Chondrocyte (in vitro differentiated cells): ENCODE measurements at regions not wholly inside any gene's neighbourhood (a gene's known extent, or its start where the extent isn't known, plus 50 kb on each side); places are given as distances from the start of the nearest gene placed in this dataset.
A peak's percentile ranks its signal among the peaks of the same experiment; 100 is the strongest.

Source experiments
- DNase-seq: peaks from one replicate; pipeline ENCODE4 v3.0.0; 2021; ENCODE audit warnings: mixed read lengths, low spot score
- H3K27ac Mint-ChIP-seq: one replicate; pipeline ENCODE4 v1.8.0; 2021; ENCODE audit warnings: mild to moderate bottlenecking, moderate library complexity, mixed read lengths; ENCODE audit not compliant: unreplicated experiment
- H3K27me3 Mint-ChIP-seq: 2 replicates; pipeline ENCODE4 v1.8.0; 2021; ENCODE audit warnings: low read depth, mixed read lengths
- H3K36me3 Mint-ChIP-seq: 2 replicates; pipeline ENCODE4 v1.8.0; 2021; ENCODE audit warnings: low read depth, mixed read lengths
- H3K4me1 Mint-ChIP-seq: 2 replicates; pipeline ENCODE4 v1.8.0; 2021; ENCODE audit warnings: low read depth, mild to moderate bottlenecking, mixed read lengths
- H3K4me3 Mint-ChIP-seq: one replicate; pipeline ENCODE4 v1.8.0; 2021; ENCODE audit warnings: mild to moderate bottlenecking, moderate library complexity, mixed read lengths; ENCODE audit not compliant: unreplicated experiment
- H3K9me3 Mint-ChIP-seq: 2 replicates; pipeline ENCODE4 v1.8.0; 2021; ENCODE audit warnings: low read depth, mixed read lengths
- CTCF ChIP-seq: fragments of 200-600 bp; sonication (generic); IDR thresholded peaks from 2 replicates; pipeline ENCODE4 v1.5.0; 2021; ENCODE audit warnings: antibody characterized with exemption, mild to moderate bottlenecking, moderate library complexity

GRCh38 chr4:144360146-144360793, 219.8 kb upstream of the GYPA start:
- Mint-ChIP-seq H3K9me3 (no peaks in the 10 kb centered on the region), H3K36me3 (no peaks in the 10 kb centered on the region), H3K4me3 (no peak overlapping the region), H3K4me1 (peaks cover 44% of the 10 kb centered on the region), H3K27me3 (peaks cover 13% of the 10 kb centered on the region), H3K27ac (no peak overlapping the region)
- no peak for DNase-seq
- TF ChIP-seq CTCF = no peak

GRCh38 chr4:144362366-144362765, 221.8 kb upstream of the GYPA start:
- no peak for TF ChIP-seq CTCF
- peaks cover 13% of the 10 kb centered on the region for H3K27me3 Mint-ChIP-seq
- H3K4me3 Mint-ChIP-seq = no peak overlapping the region
- no peaks in the 10 kb centered on the region for H3K36me3 Mint-ChIP-seq
- H3K9me3 Mint-ChIP-seq = no peaks in the 10 kb centered on the region
- H3K27ac Mint-ChIP-seq = no peak overlapping the region
- H3K4me1 Mint-ChIP-seq = peaks cover 23% of the 10 kb centered on the region
- DNase-seq = no peak

GRCh38 chr4:144363890-144364289, 223.4 kb upstream of the GYPA start:
- no peak overlapping the region for H3K4me3 Mint-ChIP-seq
- peaks cover 13% of the 10 kb centered on the region for H3K27me3 Mint-ChIP-seq
- no peak for DNase-seq
- no peak for TF ChIP-seq CTCF
- H3K36me3 Mint-ChIP-seq = no peaks in the 10 kb centered on the region
- no peak overlapping the region for H3K27ac Mint-ChIP-seq
- peaks cover 13% of the 10 kb centered on the region for H3K4me1 Mint-ChIP-seq
- H3K9me3 Mint-ChIP-seq = no peaks in the 10 kb centered on the region

- Mint-ChIP-seq H3K4me1 (peaks cover 24% of the 10 kb centered on the region), H3K36me3 (no peaks in the 10 kb centered on the region), H3K27ac (no peak overlapping the region), H3K27me3 (peaks cover 4% of the 10 kb centered on the region), H3K4me3 (no peak overlapping the region), H3K9me3 (no peaks in the 10 kb centered on the region)
- DNase-seq = no peak
- TF ChIP-seq CTCF = no peak
Measured at GRCh38 chr4:144366425-144366824, 225.9 kb upstream of the GYPA start.

- Mint-ChIP-seq H3K27me3 (peaks cover 2% of the 10 kb centered on the region), H3K27ac (peak overlapping the region; percentile 47), H3K4me3 (no peak overlapping the region), H3K36me3 (no peaks in the 10 kb centered on the region), H3K9me3 (no peaks in the 10 kb centered on the region), H3K4me1 (peaks cover 27% of the 10 kb centered on the region)
- no peak for TF ChIP-seq CTCF
- DNase-seq = no peak
Measured at GRCh38 chr4:144371485-144371884, 231.0 kb upstream of the GYPA start.
